ENCODE measurements at regions not wholly inside any gene's neighbourhood (a gene's known extent, or its start where the extent isn't known, plus 50 kb on each side); places are given as distances from the start of the nearest gene placed in this dataset.

- DNase-seq: no peak
Observed at GRCh38 chr11:127451861-127452260, 451.3 kb upstream of the KIRREL3 start.

GRCh38 chr11:127448101-127448500, 447.5 kb upstream of the KIRREL3 start:
- no peak for DNase-seq

GRCh38 chr11:127445476-127445875, 444.9 kb upstream of the KIRREL3 start:
- DNase-seq: no peak

GRCh38 chr11:127443297-127443696, 442.7 kb upstream of the KIRREL3 start:
- DNase-seq: no peak

- no peak for DNase-seq
Observed at GRCh38 chr11:127440616-127441015, 440.0 kb upstream of the KIRREL3 start.

- no peak for DNase-seq
Observed at GRCh38 chr11:127425281-127425680, 424.7 kb upstream of the KIRREL3 start.

- DNase-seq: no peak
Observed at GRCh38 chr11:127424661-127425060, 424.1 kb upstream of the KIRREL3 start.

GRCh38 chr11:127420139-127420538, 419.6 kb upstream of the KIRREL3 start:
- DNase-seq: no peak

- no peak for DNase-seq
Observed at GRCh38 chr11:127412722-127413380, 412.3 kb upstream of the KIRREL3 start.

GRCh38 chr11:127412234-127412633, 411.7 kb upstream of the KIRREL3 start:
- no peak for DNase-seq

GRCh38 chr11:127411283-127411682, 410.7 kb upstream of the KIRREL3 start:
- no peak for DNase-seq

GRCh38 chr11:127395034-127395433, 394.5 kb upstream of the KIRREL3 start:
- DNase-seq: no peak

- no peak for DNase-seq
Observed at GRCh38 chr11:127393460-127393997, 393.0 kb upstream of the KIRREL3 start.

- no peak for DNase-seq
Observed at GRCh38 chr11:127392575-127392974, 392.0 kb upstream of the KIRREL3 start.

GRCh38 chr11:127390465-127390864, 389.9 kb upstream of the KIRREL3 start:
- DNase-seq: no peak

GRCh38 chr11:127385071-127385470, 384.5 kb upstream of the KIRREL3 start:
- DNase-seq: no peak

- DNase-seq: no peak
Observed at GRCh38 chr11:127383026-127383425, 382.5 kb upstream of the KIRREL3 start.

GRCh38 chr11:127381247-127381646, 380.7 kb upstream of the KIRREL3 start:
- DNase-seq: no peak

GRCh38 chr11:127379686-127380085, 379.1 kb upstream of the KIRREL3 start:
- DNase-seq: no peak

- no peak for DNase-seq
Observed at GRCh38 chr11:127376301-127376700, 375.7 kb upstream of the KIRREL3 start.

- DNase-seq: no peak
Observed at GRCh38 chr11:127369356-127369755, 368.8 kb upstream of the KIRREL3 start.

GRCh38 chr11:127362754-127363308, 362.3 kb upstream of the KIRREL3 start:
- DNase-seq: no peak

GRCh38 chr11:127358160-127358559, 357.6 kb upstream of the KIRREL3 start:
- DNase-seq: no peak

GRCh38 chr11:127350476-127350875, 349.9 kb upstream of the KIRREL3 start:
- DNase-seq: no peak
